SK-N-SH (cell line): ENCODE measurements at regions not wholly inside any gene's neighbourhood (a gene's known extent, or its start where the extent isn't known, plus 50 kb on each side); places are given as distances from the start of the nearest gene placed in this dataset.

ENCODE experiments used
- SMC3 ChIP-seq: IDR thresholded peaks from 2 replicates; pipeline ENCODE4 v1.6.1; 2012; ENCODE audit warnings: low read depth, low read length, improper control_type of control experiment
- TF ChIP-seq, protein P1 (sequence below): fragments of 200-600 bp; sonication (generic); IDR thresholded peaks from 2 replicates; pipeline ENCODE4 v1.6.1; 2017; ENCODE audit warnings: antibody characterized with exemption, mild to moderate bottlenecking, moderate library complexity

DNA sequence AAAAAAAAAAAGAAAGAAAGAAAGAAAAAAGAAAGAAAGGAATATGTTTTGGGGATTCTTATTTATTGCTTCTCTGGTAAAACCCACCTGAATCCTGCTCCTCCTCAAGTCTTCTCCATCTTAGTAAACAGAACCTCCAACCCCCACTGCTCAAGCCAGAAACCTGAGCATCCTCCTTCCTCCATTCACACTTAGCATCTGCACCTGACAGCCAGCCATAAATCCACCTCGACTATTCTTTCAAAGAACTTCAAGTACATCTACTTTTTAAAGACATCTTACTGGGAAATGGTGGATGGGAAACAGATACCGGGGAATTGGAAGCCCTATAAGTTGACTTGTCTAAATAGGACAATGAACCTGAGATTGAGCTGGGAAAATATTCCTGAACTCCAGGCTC, 519.9 kb upstream of the DPP6 start:
- TF ChIP-seq, protein P1, sequence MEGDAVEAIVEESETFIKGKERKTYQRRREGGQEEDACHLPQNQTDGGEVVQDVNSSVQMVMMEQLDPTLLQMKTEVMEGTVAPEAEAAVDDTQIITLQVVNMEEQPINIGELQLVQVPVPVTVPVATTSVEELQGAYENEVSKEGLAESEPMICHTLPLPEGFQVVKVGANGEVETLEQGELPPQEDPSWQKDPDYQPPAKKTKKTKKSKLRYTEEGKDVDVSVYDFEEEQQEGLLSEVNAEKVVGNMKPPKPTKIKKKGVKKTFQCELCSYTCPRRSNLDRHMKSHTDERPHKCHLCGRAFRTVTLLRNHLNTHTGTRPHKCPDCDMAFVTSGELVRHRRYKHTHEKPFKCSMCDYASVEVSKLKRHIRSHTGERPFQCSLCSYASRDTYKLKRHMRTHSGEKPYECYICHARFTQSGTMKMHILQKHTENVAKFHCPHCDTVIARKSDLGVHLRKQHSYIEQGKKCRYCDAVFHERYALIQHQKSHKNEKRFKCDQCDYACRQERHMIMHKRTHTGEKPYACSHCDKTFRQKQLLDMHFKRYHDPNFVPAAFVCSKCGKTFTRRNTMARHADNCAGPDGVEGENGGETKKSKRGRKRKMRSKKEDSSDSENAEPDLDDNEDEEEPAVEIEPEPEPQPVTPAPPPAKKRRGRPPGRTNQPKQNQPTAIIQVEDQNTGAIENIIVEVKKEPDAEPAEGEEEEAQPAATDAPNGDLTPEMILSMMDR, result no peak
- TF ChIP-seq SMC3, result no peak
